GM12892 (cell line): ENCODE measurements at regions not wholly inside any gene's neighbourhood (a gene's known extent, or its start where the extent isn't known, plus 50 kb on each side); places are given as distances from the start of the nearest gene placed in this dataset.

Experiments
- POLR2AphosphoS5 ChIP-seq: IDR thresholded peaks from 2 replicates; pipeline ENCODE4 v1.6.1; 2011; ENCODE audit warnings: low read depth, low read length, control low read depth
- TAF1 ChIP-seq: IDR thresholded peaks from 2 replicates; pipeline ENCODE4 v1.6.1; 2011; ENCODE audit warnings: low read depth, mild to moderate bottlenecking, control low read depth, low read length, borderline replicate concordance

- TF ChIP-seq TAF1 (no peak), POLR2AphosphoS5 (no peak)
Observed at GRCh38 chr11:27761356-27761755, 61.1 kb upstream of the BDNF start.
